Left lung (tissue), 4 donors: ENCODE measurements at regions not wholly inside any gene's neighbourhood (a gene's known extent, or its start where the extent isn't known, plus 50 kb on each side); places are given as distances from the start of the nearest gene placed in this dataset.

Experiments
- ATAC-seq: fragments of 200-7000 bp; cut with Tn5 transposase; one replicate; pipeline ENCODE4 v1.9.1; 2020; ENCODE audit warnings: moderate library complexity
- DNase-seq, 4 donors: peaks; one replicate each; pipeline ENCODE4 v3.0.0-alpha.2; 2013 to 2020
- H3K27ac ChIP-seq, 2 donors: fragments of 200-600 bp; sonication (generic) in 1 of 2; one replicate each; pipeline versions ENCODE4 v1.5.0 to v1.8.0; 2020 to 2021
- H3K27me3 ChIP-seq, 2 donors: fragments of 200-600 bp; sonication (generic) in 1 of 2; one replicate each; pipeline versions ENCODE4 v1.5.0 to v1.8.0; 2020 to 2021
- H3K36me3 ChIP-seq, 2 donors: fragments of 200-600 bp; sonication (generic) in 1 of 2; one replicate each; pipeline versions ENCODE4 v1.5.0 to v1.8.0; 2020 to 2021
- H3K4me1 ChIP-seq, 2 donors: fragments of 200-600 bp; one replicate each; pipeline ENCODE4 v1.8.0; 2021
- H3K4me3 ChIP-seq, 2 donors: fragments of 200-600 bp; sonication (generic) in 1 of 2; one replicate each; pipeline versions ENCODE4 v1.5.0 to v1.8.0; 2020 to 2021; ENCODE audit warnings: mild to moderate bottlenecking in 1 of 2
- H3K9me3 ChIP-seq, 2 donors: fragments of 200-600 bp; sonication (generic) in 1 of 2; one replicate each; pipeline versions ENCODE4 v1.5.0 to v1.8.0; 2020 to 2021
- CTCF ChIP-seq, 2 donors: fragments of 200-600 bp; sonication (generic) in 1 of 2; IDR thresholded peaks; one replicate each; pipeline versions ENCODE4 v1.5.0 to v1.8.0; 2021; ENCODE audit warnings: antibody characterized with exemption in 2 of 2
- intact Hi-C, 2 donors: fragments of 100-400 bp; cut with DNase I; formaldehyde crosslinking; loops; one replicate each; pipeline versions ENCODE4 v1.11.2 to v1.14.2; 2022
- donor health status: DM: no; HTN: yes; CAD: no.
- donor health status: DM: no; HTN: no; CAD: no.

- intact Hi-C loops, result no loop called here
- no peaks in the 10 kb centered on the region for H3K27me3 ChIP-seq
- DNase-seq (no peak), ATAC-seq (no peak)
- no peaks in the 10 kb centered on the region for H3K4me1 ChIP-seq
- H3K27ac ChIP-seq, result no peak overlapping the region
- no peaks in the 10 kb centered on the region for H3K9me3 ChIP-seq
- H3K4me3 ChIP-seq, result no peak overlapping the region
- TF ChIP-seq CTCF (IDR thresholded peaks at IDR 0.05), result no peak
- H3K36me3 ChIP-seq, result no peaks in the 10 kb centered on the region
These were observed 261.1 kb downstream of the HDGFL1 start for GRCh38 chr6:22830463-22830862.

GRCh38 chr6:22833191-22833590, 263.8 kb downstream of the HDGFL1 start:
- intact Hi-C loops, result no loop called here

GRCh38 chr6:22838345-22838744, 269.0 kb downstream of the HDGFL1 start:
- ATAC-seq (no peak), DNase-seq (no peak)
- H3K4me1 ChIP-seq, result no peaks in the 10 kb centered on the region
- H3K4me3 ChIP-seq, result no peak overlapping the region
- intact Hi-C loops, result no loop called here
- TF ChIP-seq CTCF (IDR thresholded peaks at IDR 0.05), result no peak
- no peaks in the 10 kb centered on the region for H3K36me3 ChIP-seq
- H3K27me3 ChIP-seq, result no peaks in the 10 kb centered on the region
- no peak overlapping the region for H3K27ac ChIP-seq
- H3K9me3 ChIP-seq, result peaks cover 0 to 20% of the 10 kb centered on the region in 2 donors

More at GRCh38 chr6:22833191-22833590, 263.8 kb downstream of the HDGFL1 start:
- no peaks in the 10 kb centered on the region for H3K27me3 ChIP-seq
- ATAC-seq (no peak), DNase-seq (no peak)
- H3K27ac ChIP-seq, result no peak overlapping the region
- no peaks in the 10 kb centered on the region for H3K36me3 ChIP-seq
- H3K4me1 ChIP-seq, result no peaks in the 10 kb centered on the region
- H3K9me3 ChIP-seq, result peaks cover 0 to 4% of the 10 kb centered on the region in 2 donors
- TF ChIP-seq CTCF (IDR thresholded peaks at IDR 0.05), result no peak
- no peak overlapping the region for H3K4me3 ChIP-seq

- no peak for TF ChIP-seq CTCF (IDR thresholded peaks at IDR 0.05)
These were observed 276.1 kb downstream of the HDGFL1 start for GRCh38 chr6:22845467-22845866.

GRCh38 chr6:22848121-22848520, 278.8 kb downstream of the HDGFL1 start:
- TF ChIP-seq CTCF (IDR thresholded peaks at IDR 0.05), result no peak
- no peaks in the 10 kb centered on the region for H3K4me1 ChIP-seq
- H3K36me3 ChIP-seq, result no peaks in the 10 kb centered on the region
- no peaks in the 10 kb centered on the region for H3K9me3 ChIP-seq
- H3K4me3 ChIP-seq, result no peak overlapping the region
- intact Hi-C loops, result no loop called here
- no peaks in the 10 kb centered on the region for H3K27me3 ChIP-seq
- H3K27ac ChIP-seq, result no peak overlapping the region
- no peak for DNase-seq
- ATAC-seq, result no peak

More at GRCh38 chr6:22845467-22845866, 276.1 kb downstream of the HDGFL1 start:
- H3K4me1 ChIP-seq, result no peaks in the 10 kb centered on the region
- intact Hi-C loops, result no loop called here
- H3K4me3 ChIP-seq, result no peak overlapping the region
- ATAC-seq (no peak), DNase-seq (no peak)
- no peak overlapping the region for H3K27ac ChIP-seq
- no peaks in the 10 kb centered on the region for H3K27me3 ChIP-seq
- no peaks in the 10 kb centered on the region for H3K36me3 ChIP-seq
- H3K9me3 ChIP-seq, result no peaks in the 10 kb centered on the region
